SK-N-SH (cell line): ENCODE measurements at regions not wholly inside any gene's neighbourhood (a gene's known extent, or its start where the extent isn't known, plus 50 kb on each side); places are given as distances from the start of the nearest gene placed in this dataset.

ENCODE experiments used
- CTCF ChIA-PET: fragments of 300-600, 350-600 bp; formaldehyde crosslinking; extraction: SDS; loops from one replicate; lab custom pipeline; 2021; lab: Yijun Ruan, JAX
- POLR2A ChIA-PET: fragments of 350-600 bp; sonication (Branson Sonifier 250); formaldehyde crosslinking; extraction: SDS; loops from one replicate; lab custom pipeline; 2020; ENCODE audit warnings: antibody characterized with exemption, inconsistent platforms; lab: Yijun Ruan, JAX
- DNase-seq: peaks from one replicate; pipeline ENCODE4 v3.0.0; 2012
- H2AFZ ChIP-seq: fragments of 200-600 bp; sonication (generic); 2 replicates; pipeline ENCODE4 v1.8.1; 2016; ENCODE audit warnings: antibody characterized with exemption, mild to moderate bottlenecking, low read depth
- H3F3A ChIP-seq: fragments of 200-600 bp; sonication (generic); replicated peaks from 2 replicates; pipeline ENCODE3; 2016; ENCODE audit warnings: antibody characterized with exemption, mild to moderate bottlenecking; ENCODE audit not compliant: insufficient read depth
- H3K27ac ChIP-seq, 2 experiments: fragments of 200-500 bp in 1 of 2; fragments of 200-600 bp in 1 of 2; sonication (Bioruptor generic) in 1 of 2; sonication (generic), shearing (Covaris generic) in 1 of 2; 2 replicates each; pipeline versions ENCODE4 v1.5.1 to v1.6.1; 2014 to 2016; ENCODE audit warnings: low read depth in 2 of 2, inconsistent platforms in 1 of 2, low read length in 1 of 2, mild to moderate bottlenecking in 1 of 2, mixed read lengths in 1 of 2
- H3K27me3 ChIP-seq: fragments of 200-600 bp; sonication (generic), shearing (Covaris generic); 2 replicates; pipeline ENCODE4 v1.6.1; 2016; ENCODE audit warnings: mixed run types; ENCODE audit not compliant: insufficient read depth
- H3K36me3 ChIP-seq, 2 experiments: fragments of 200-500 bp in 1 of 2; fragments of 200-600 bp in 1 of 2; sonication (Bioruptor generic) in 1 of 2; sonication (generic) in 1 of 2; replicated peaks in 1 of 2; 2 replicates each; pipeline versions ENCODE3 to v1.5.1; 2014 to 2016; ENCODE audit warnings: low read length in 1 of 2, mild to moderate bottlenecking in 1 of 2; ENCODE audit not compliant: insufficient read depth in 2 of 2, control insufficient read depth in 1 of 2
- H3K4me1 ChIP-seq, 2 experiments: fragments of 200-500 bp in 1 of 2; fragments of 200-600 bp in 1 of 2; sonication (Bioruptor generic) in 1 of 2; sonication (generic), shearing (Covaris generic) in 1 of 2; 2 replicates each; pipeline versions ENCODE4 v1.5.1 to v1.6.1; 2014 to 2016; ENCODE audit warnings: low read depth in 1 of 2, low read length in 1 of 2, mixed run types in 1 of 2; ENCODE audit not compliant: insufficient read depth in 2 of 2, control insufficient read depth in 1 of 2
- H3K4me2 ChIP-seq: fragments of 200-600 bp; sonication (generic), shearing (Covaris generic); 2 replicates; pipeline ENCODE4 v1.6.1; 2017; ENCODE audit warnings: mixed run types
- H3K4me3 ChIP-seq, 2 experiments: fragments of 200-500 bp in 1 of 2; fragments of 200-600 bp in 1 of 2; sonication (Bioruptor generic) in 1 of 2; sonication (generic), shearing (Covaris generic) in 1 of 2; 2 replicates each; pipeline versions ENCODE4 v1.5.1 to v1.8.1; 2014 to 2016; ENCODE audit warnings: low read depth in 2 of 2, inconsistent platforms in 1 of 2, low read length in 1 of 2, mild to moderate bottlenecking in 1 of 2, mixed read lengths in 1 of 2, moderate library complexity in 1 of 2
- H3K79me2 ChIP-seq: fragments of 200-600 bp; sonication (generic); 2 replicates; pipeline ENCODE4 v1.8.1; 2017; ENCODE audit warnings: mild to moderate bottlenecking; ENCODE audit not compliant: insufficient read depth
- H3K9ac ChIP-seq: fragments of 200-600 bp; sonication (generic); 2 replicates; pipeline ENCODE4 v1.6.1; 2017; ENCODE audit warnings: mixed run types
- H3K9me2 ChIP-seq: fragments of 200-600 bp; sonication (generic); 2 replicates; pipeline ENCODE4 v1.6.1; 2017; ENCODE audit warnings: mixed run types
- H3K9me3 ChIP-seq: fragments of 200-600 bp; sonication (generic); 2 replicates; pipeline ENCODE4 v1.6.1; 2017; ENCODE audit warnings: mixed run types, mild to moderate bottlenecking, moderate library complexity
- H4K20me1 ChIP-seq: fragments of 200-600 bp; sonication (generic); 2 replicates; pipeline ENCODE4 v1.6.1; 2017; ENCODE audit warnings: mild to moderate bottlenecking, mixed run types; ENCODE audit not compliant: insufficient read depth
- CHD2 ChIP-seq: fragments of 150-350 bp; IDR thresholded peaks from 2 replicates; pipeline ENCODE4 v1.6.1; 2018; ENCODE audit warnings: low read length; ENCODE audit not compliant: partially characterized antibody
- ELF1 ChIP-seq: IDR thresholded peaks from 2 replicates; pipeline ENCODE4 v1.4.0; 2012
- EP300 ChIP-seq, 2 experiments: IDR thresholded peaks; 2 replicates each; pipeline versions ENCODE4 v1.4.0 to v1.6.1; 2012; ENCODE audit warnings: borderline replicate concordance in 1 of 2, low read depth in 1 of 2, low read length in 1 of 2
- EZH2phosphoT487 ChIP-seq: fragments of 200-600 bp; sonication (generic); IDR thresholded peaks from 2 replicates; pipeline ENCODE4 v1.6.1; 2017; ENCODE audit warnings: low read depth, mixed run types, mild to moderate bottlenecking, antibody characterized with exemption, moderate library complexity, borderline replicate concordance
- FOSL2 ChIP-seq: IDR thresholded peaks from 2 replicates; pipeline ENCODE4 v1.4.0; 2012; ENCODE audit warnings: low read depth, mild to moderate bottlenecking, moderate library complexity, borderline replicate concordance
- FOXJ3 ChIP-seq: sonication (generic); formaldehyde crosslinking; IDR thresholded peaks from 2 replicates; pipeline ENCODE4 v1.5.1; 2020; ENCODE audit warnings: mild to moderate bottlenecking, missing genetic modification reagents
- FOXM1 ChIP-seq: IDR thresholded peaks from 2 replicates; pipeline ENCODE4 v1.4.0; 2012; ENCODE audit warnings: low read depth, mild to moderate bottlenecking
- GABPA ChIP-seq: IDR thresholded peaks from 2 replicates; pipeline ENCODE4 v1.4.0; 2012; ENCODE audit warnings: low read depth, mild to moderate bottlenecking
- GATA2 ChIP-seq: sonication (generic); formaldehyde crosslinking; IDR thresholded peaks from 2 replicates; pipeline ENCODE4 v1.5.0; 2020; ENCODE audit warnings: mild to moderate bottlenecking, missing genetic modification reagents
- MEF2A ChIP-seq: IDR thresholded peaks from 2 replicates; pipeline ENCODE4 v1.4.0; 2012; ENCODE audit warnings: low read depth, borderline replicate concordance
- NRF1 ChIP-seq: IDR thresholded peaks from 2 replicates; pipeline ENCODE4 v1.6.1; 2012; ENCODE audit warnings: low read depth, mild to moderate bottlenecking, low read length
- POLR2AphosphoS5 ChIP-seq: IDR thresholded peaks from 2 replicates; pipeline ENCODE4 v1.6.1; 2012; ENCODE audit warnings: low read depth, low read length
- RFX5 ChIP-seq: IDR thresholded peaks from 2 replicates; pipeline ENCODE4 v1.6.1; 2012; ENCODE audit warnings: mild to moderate bottlenecking, improper control_type of control experiment, low read length
- RXRA ChIP-seq: IDR thresholded peaks from 2 replicates; pipeline ENCODE4 v1.4.0; 2012; ENCODE audit warnings: low read depth, mild to moderate bottlenecking, borderline replicate concordance
- SMC3 ChIP-seq: IDR thresholded peaks from 2 replicates; pipeline ENCODE4 v1.6.1; 2012; ENCODE audit warnings: low read depth, low read length, improper control_type of control experiment
- TAF1 ChIP-seq: IDR thresholded peaks from 2 replicates; pipeline ENCODE4 v1.6.1; 2012; ENCODE audit warnings: low read depth, mild to moderate bottlenecking, low read length, moderate library complexity, borderline replicate concordance
- TCF12 ChIP-seq: IDR thresholded peaks from 2 replicates; pipeline ENCODE4 v1.4.0; 2012
- YY1 ChIP-seq: IDR thresholded peaks from 2 replicates; pipeline ENCODE4 v1.4.0; 2012; ENCODE audit warnings: low read depth, mild to moderate bottlenecking
- WGBS: methylation state at CpG from one replicate; pipeline ENCODE4 v1.1.6; 2017; ENCODE audit warnings: low lambda C conversion rate; 5-methylcytosine and 5-hydroxymethylcytosine counted together
- TF ChIP-seq, protein P1 (sequence below): fragments of 200-600 bp; sonication (generic); IDR thresholded peaks from 2 replicates; pipeline ENCODE4 v1.6.1; 2017; ENCODE audit warnings: antibody characterized with exemption, mild to moderate bottlenecking, moderate library complexity
- TF ChIP-seq, protein P2 (sequence below): IDR thresholded peaks from 2 replicates; pipeline ENCODE4 v1.4.0; 2012; ENCODE audit warnings: low read depth
- TF ChIP-seq, protein P3 (sequence below): IDR thresholded peaks from 2 replicates; pipeline ENCODE4 v1.4.0; 2012; ENCODE audit warnings: low read depth, borderline replicate concordance

- ChIA-PET POLR2A (no interaction called here), CTCF (interaction anchor here (1.4 kb wide), 1 partner anchor 60 kb away, joined by 4 read pairs; no protein-coding TSS in a partner anchor)
- Histone ChIP-seq H3K27me3 (no peaks in the 10 kb centered on the region), H3K4me1 (peaks cover 9 to 17% of the 10 kb centered on the region in 2 experiments; a peak in 3 of 4 replicates), H4K20me1 (no peaks in the 10 kb centered on the region), H3K36me3 (no peaks in the 10 kb centered on the region), H3K9me3 (no peaks in the 10 kb centered on the region), H2AFZ (no peak overlapping the region), H3K4me3 (no peak overlapping the region), H3K9ac (no peak overlapping the region), H3K4me2 (no peak overlapping the region), H3K9me2 (no peaks in the 10 kb centered on the region), H3K79me2 (no peaks in the 10 kb centered on the region), H3F3A (no peaks in the 10 kb centered on the region), H3K27ac (no peak overlapping the region)
- TF ChIP-seq, protein P1, sequence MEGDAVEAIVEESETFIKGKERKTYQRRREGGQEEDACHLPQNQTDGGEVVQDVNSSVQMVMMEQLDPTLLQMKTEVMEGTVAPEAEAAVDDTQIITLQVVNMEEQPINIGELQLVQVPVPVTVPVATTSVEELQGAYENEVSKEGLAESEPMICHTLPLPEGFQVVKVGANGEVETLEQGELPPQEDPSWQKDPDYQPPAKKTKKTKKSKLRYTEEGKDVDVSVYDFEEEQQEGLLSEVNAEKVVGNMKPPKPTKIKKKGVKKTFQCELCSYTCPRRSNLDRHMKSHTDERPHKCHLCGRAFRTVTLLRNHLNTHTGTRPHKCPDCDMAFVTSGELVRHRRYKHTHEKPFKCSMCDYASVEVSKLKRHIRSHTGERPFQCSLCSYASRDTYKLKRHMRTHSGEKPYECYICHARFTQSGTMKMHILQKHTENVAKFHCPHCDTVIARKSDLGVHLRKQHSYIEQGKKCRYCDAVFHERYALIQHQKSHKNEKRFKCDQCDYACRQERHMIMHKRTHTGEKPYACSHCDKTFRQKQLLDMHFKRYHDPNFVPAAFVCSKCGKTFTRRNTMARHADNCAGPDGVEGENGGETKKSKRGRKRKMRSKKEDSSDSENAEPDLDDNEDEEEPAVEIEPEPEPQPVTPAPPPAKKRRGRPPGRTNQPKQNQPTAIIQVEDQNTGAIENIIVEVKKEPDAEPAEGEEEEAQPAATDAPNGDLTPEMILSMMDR = no peak
- TF ChIP-seq RFX5 = no peak
- no peak for TF ChIP-seq CHD2
- no peak for TF ChIP-seq EZH2phosphoT487
- no peak for TF ChIP-seq GABPA
- DNase-seq = no peak
Measured at GRCh38 chr3:30139283-30139682, 467.1 kb upstream of the TGFBR2 start.

GRCh38 chr3:30140356-30141075 lies 465.9 kb upstream of the TGFBR2 start:
- H3K9ac ChIP-seq = no peak overlapping the region
- 86% methylated on average over 3 of the region's 3 CpGs for WGBS
- no peaks in the 10 kb centered on the region for H3K9me3 ChIP-seq
- no peak overlapping the region for H3K4me2 ChIP-seq
- H3K36me3 ChIP-seq = no peaks in the 10 kb centered on the region
- ChIA-PET POLR2A (no interaction called here), CTCF (interaction anchor here (0.6 to 4.2 kb wide), 7 partner anchors 9 to 98 kb away, joined by 3 to 21 read pairs (median 3); no protein-coding TSS in a partner anchor)
- H3F3A ChIP-seq = no peaks in the 10 kb centered on the region
- H4K20me1 ChIP-seq = no peaks in the 10 kb centered on the region
- no peak overlapping the region for H3K4me3 ChIP-seq
- no peaks in the 10 kb centered on the region for H3K79me2 ChIP-seq
- peaks cover 9 to 17% of the 10 kb centered on the region in 2 experiments; a peak in 3 of 4 replicates for H3K4me1 ChIP-seq
- peak overlapping the region in 1 of 2 experiments; percentile 94; a peak in 2 of 4 replicates for H3K27ac ChIP-seq
- no peaks in the 10 kb centered on the region for H3K9me2 ChIP-seq
- no peak overlapping the region for H2AFZ ChIP-seq
- TF ChIP-seq FOXM1 = no peak
- no peak for TF ChIP-seq ELF1
- no peaks in the 10 kb centered on the region for H3K27me3 ChIP-seq
- DNase-seq = no peak

DNA sequence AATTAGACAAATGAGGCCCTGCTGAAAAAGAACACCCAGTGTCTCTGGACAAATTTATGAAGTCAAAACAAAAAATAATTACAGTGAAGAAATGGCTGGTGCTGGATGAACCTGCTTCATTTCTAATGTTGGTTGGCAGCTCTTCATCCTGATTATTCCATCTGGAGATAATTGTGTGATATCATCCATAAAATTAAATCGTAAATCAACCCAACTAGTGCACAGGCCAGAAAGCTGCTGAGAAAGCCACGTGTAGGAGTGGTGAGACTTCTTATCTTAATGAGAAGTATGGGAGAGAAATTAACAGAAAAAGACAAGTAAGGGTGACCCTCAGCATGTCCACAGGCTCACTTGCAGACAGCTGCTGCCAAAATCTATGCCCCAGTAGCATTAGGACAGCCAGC lies 465.2 kb upstream of the TGFBR2 start:
- DNase-seq = peak; percentile 26
- WGBS = 36% methylated on average over 2 of the region's 2 CpGs
- ChIA-PET POLR2A (no interaction called here), CTCF (interaction anchor here (0.6 to 4.2 kb wide), 10 partner anchors 10 to 99 kb away, joined by 3 to 21 read pairs (median 3); no protein-coding TSS in a partner anchor)
- Histone ChIP-seq H3K9me2 (no peaks in the 10 kb centered on the region), H3K4me1 (peaks cover 9 to 17% of the 10 kb centered on the region in 2 experiments; a peak in 3 of 4 replicates), H2AFZ (no peak overlapping the region), H3K27me3 (no peaks in the 10 kb centered on the region), H3K27ac (peak overlapping the region in 1 of 2 experiments; percentile 94; a peak in 2 of 4 replicates), H3K4me2 (no peak overlapping the region), H3K9ac (no peak overlapping the region), H3K4me3 (no peak overlapping the region), H4K20me1 (no peaks in the 10 kb centered on the region), H3K9me3 (no peaks in the 10 kb centered on the region), H3F3A (no peaks in the 10 kb centered on the region), H3K36me3 (no peaks in the 10 kb centered on the region), H3K79me2 (no peaks in the 10 kb centered on the region)
- TF ChIP-seq YY1 (no peak), FOSL2 (no peak), EZH2phosphoT487 (no peak), TAF1 (no peak), EP300 (IDR thresholded peaks at IDR 0.05; ENCODE audit: borderline replicate concordance in 1 of 2, low read depth in 1 of 2, low read length in 1 of 2) (peak in 1 of 2 experiments; percentile 98; a peak in 2 of 4 replicates), TCF12 (peak; percentile 44; the same call in 1 of the 2 replicates), NRF1 (no peak), GATA2 (CRISPR knock-in tag) (peak; percentile 90), GABPA (no peak), RXRA (no peak), POLR2AphosphoS5 (no peak), MEF2A (no peak), SMC3 (no peak), ELF1 (no peak), FOXJ3 (CRISPR knock-in tag) (peak; percentile 77)
- TF ChIP-seq, protein P2, sequence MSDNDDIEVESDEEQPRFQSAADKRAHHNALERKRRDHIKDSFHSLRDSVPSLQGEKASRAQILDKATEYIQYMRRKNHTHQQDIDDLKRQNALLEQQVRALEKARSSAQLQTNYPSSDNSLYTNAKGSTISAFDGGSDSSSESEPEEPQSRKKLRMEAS = no peak
- TF ChIP-seq, protein P3, sequence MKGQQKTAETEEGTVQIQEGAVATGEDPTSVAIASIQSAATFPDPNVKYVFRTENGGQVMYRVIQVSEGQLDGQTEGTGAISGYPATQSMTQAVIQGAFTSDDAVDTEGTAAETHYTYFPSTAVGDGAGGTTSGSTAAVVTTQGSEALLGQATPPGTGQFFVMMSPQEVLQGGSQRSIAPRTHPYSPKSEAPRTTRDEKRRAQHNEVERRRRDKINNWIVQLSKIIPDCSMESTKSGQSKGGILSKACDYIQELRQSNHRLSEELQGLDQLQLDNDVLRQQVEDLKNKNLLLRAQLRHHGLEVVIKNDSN = no peak
